Activated CD4-positive, alpha-beta T cell treated with anti-CD3 and anti-CD28 coated beads, Interleukin-2, amount 50 U/mL, for 48 hours (primary cell): ENCODE measurements at regions not wholly inside any gene's neighbourhood (a gene's known extent, or its start where the extent isn't known, plus 50 kb on each side); places are given as distances from the start of the nearest gene placed in this dataset.
"Not testable (repeated sequence)": the region's sequence is repeated elsewhere in the genome, so short reads cannot be mapped to it uniquely, and the experiment has no call there.

Experiments used
- DNase-seq, 2 experiments: peaks; one replicate each; pipeline ENCODE4 v3.0.0-alpha.2; 2020

GRCh38 chr10:117601716-117602115, 59.2 kb downstream of the EMX2 start:
- no peak for DNase-seq

- no peak for DNase-seq
Observed at GRCh38 chr10:117603081-117603480, 60.5 kb downstream of the EMX2 start.

GRCh38 chr10:117603726-117604125, 61.2 kb downstream of the EMX2 start:
- no peak for DNase-seq

- no peak for DNase-seq
Observed at GRCh38 chr10:117609095-117609795, 66.7 kb downstream of the EMX2 start.

GRCh38 chr10:117609796-117610170, 67.2 kb downstream of the EMX2 start:
- no peak for DNase-seq

GRCh38 chr10:117610321-117610720, 67.8 kb downstream of the EMX2 start:
- no peak for DNase-seq

GRCh38 chr10:117612113-117612512, 69.6 kb downstream of the EMX2 start:
- no peak for DNase-seq

- no peak for DNase-seq
Observed at GRCh38 chr10:117615649-117616048, 73.1 kb downstream of the EMX2 start.

GRCh38 chr10:117616179-117616578, 73.6 kb downstream of the EMX2 start:
- no peak for DNase-seq

- no peak for DNase-seq
Observed at GRCh38 chr10:117617086-117617485, 74.5 kb downstream of the EMX2 start.

- DNase-seq: no peak
Observed at GRCh38 chr10:117617659-117618058, 75.1 kb downstream of the EMX2 start.

GRCh38 chr10:117619223-117619622, 76.7 kb downstream of the EMX2 start:
- DNase-seq: no peak

- DNase-seq: no peak
Observed at GRCh38 chr10:117619707-117620405, 77.3 kb downstream of the EMX2 start.

- no peak for DNase-seq
Observed at GRCh38 chr10:117621196-117621595, 78.7 kb downstream of the EMX2 start.

- no peak for DNase-seq
Observed at GRCh38 chr10:117621795-117622420, 79.4 kb downstream of the EMX2 start.

GRCh38 chr10:117622471-117623184, 80.1 kb downstream of the EMX2 start:
- DNase-seq: no peak

- no peak for DNase-seq
Observed at GRCh38 chr10:117626228-117626627, 83.7 kb downstream of the EMX2 start.

- DNase-seq: no peak
Observed at GRCh38 chr10:117627561-117627960, 85.0 kb downstream of the EMX2 start.

GRCh38 chr10:117629717-117630116, 87.2 kb downstream of the EMX2 start:
- DNase-seq: not testable (repeated sequence)

GRCh38 chr10:117631276-117632145, 89.0 kb downstream of the EMX2 start:
- DNase-seq: no peak

GRCh38 chr10:117632406-117632805, 89.9 kb downstream of the EMX2 start:
- no peak for DNase-seq

- no peak for DNase-seq
Observed at GRCh38 chr10:117635826-117636225, 93.3 kb downstream of the EMX2 start.

GRCh38 chr10:117638200-117638599, 95.7 kb downstream of the EMX2 start:
- DNase-seq: no peak
